MCF 10A (cell line): ENCODE measurements at regions not wholly inside any gene's neighbourhood (a gene's known extent, or its start where the extent isn't known, plus 50 kb on each side); places are given as distances from the start of the nearest gene placed in this dataset.

ENCODE experiments used
- BruUV-seq: library from RNA; stranded (reverse); fragments of 400-500 nt; replicated peaks from 2 replicates; lab custom pipeline; 2021; lab: Mats Ljungman, UMichigan
- CTCF ChIA-PET: fragments of 300-600 bp; sonication (Branson Sonifier 250); formaldehyde crosslinking; extraction: SDS; loops from one replicate; lab custom pipeline; 2021; ENCODE audit warnings: antibody characterized with exemption, inconsistent platforms; lab: Yijun Ruan, JAX
- POLR2A ChIA-PET: fragments of 300-600, 350-650 bp; sonication (Branson Sonifier 250); formaldehyde crosslinking; extraction: SDS; loops from one replicate; lab custom pipeline; 2020; ENCODE audit warnings: antibody characterized with exemption, inconsistent platforms; lab: Yijun Ruan, JAX
- DNase-seq: peaks from one replicate; pipeline ENCODE4 v3.0.0-alpha.2; 2018; ENCODE audit not compliant: unreplicated experiment
- H3K27ac Mint-ChIP-seq: one replicate; pipeline ENCODE4 v1.8.0; 2022; ENCODE audit warnings: mild to moderate bottlenecking, low read depth, mixed read lengths; ENCODE audit not compliant: unreplicated experiment
- H3K27me3 Mint-ChIP-seq: one replicate; pipeline ENCODE4 v1.8.0; 2022; ENCODE audit warnings: mixed read lengths; ENCODE audit not compliant: insufficient read depth, unreplicated experiment
- H3K36me3 Mint-ChIP-seq: one replicate; pipeline ENCODE4 v1.8.0; 2022; ENCODE audit warnings: mild to moderate bottlenecking, moderate library complexity, mixed read lengths; ENCODE audit not compliant: insufficient read depth, unreplicated experiment
- H3K4me1 Mint-ChIP-seq: one replicate; pipeline ENCODE4 v1.8.0; 2022; ENCODE audit warnings: mixed read lengths; ENCODE audit not compliant: insufficient read depth, unreplicated experiment
- H3K4me3 Mint-ChIP-seq: one replicate; pipeline ENCODE4 v1.8.0; 2022; ENCODE audit warnings: mild to moderate bottlenecking, moderate library complexity, mixed read lengths; ENCODE audit not compliant: unreplicated experiment
- H3K9me3 Mint-ChIP-seq: one replicate; pipeline ENCODE4 v1.8.0; 2022; ENCODE audit warnings: mixed read lengths; ENCODE audit not compliant: unreplicated experiment
- CTCF ChIP-seq: fragments of 200-600 bp; IDR thresholded peaks from one replicate; pipeline ENCODE4 v1.8.0; 2022; ENCODE audit warnings: antibody characterized with exemption, mild to moderate bottlenecking; ENCODE audit not compliant: unreplicated experiment
- intact Hi-C: fragments of 100-400 bp; cut with micrococcal nuclease; formaldehyde crosslinking; loops from 2 replicates; pipeline ENCODE4 v1.14.1; 2022

GRCh38 chr15:31251165-31251564 lies 75.5 kb upstream of the KLF13 start:
- Mint-ChIP-seq H3K36me3 (no peaks in the 10 kb centered on the region), H3K27me3 (no peaks in the 10 kb centered on the region), H3K27ac (no peak overlapping the region), H3K4me3 (no peak overlapping the region), H3K4me1 (peaks cover 12% of the 10 kb centered on the region), H3K9me3 (no peaks in the 10 kb centered on the region)
- intact Hi-C loops = no loop called here
- TF ChIP-seq CTCF = no peak
- ChIA-PET CTCF (no interaction called here), POLR2A (interaction anchor here (0.8 kb wide), 1 partner anchor 17 kb away, joined by 3 read pairs; no protein-coding TSS in a partner anchor)
- no TSS peak for BruUV-seq
- no peak for DNase-seq

GRCh38 chr15:31252171-31252785 lies 74.4 kb upstream of the KLF13 start:
- H3K27ac Mint-ChIP-seq = no peak overlapping the region
- no peak for TF ChIP-seq CTCF
- no peaks in the 10 kb centered on the region for H3K9me3 Mint-ChIP-seq
- CTCF ChIA-PET = interaction anchor here (0.6 to 1.4 kb wide), 4 partner anchors 15 to 261 kb away, joined by 3 to 10 read pairs (median 4); partner anchors contain the start of gene MTMR10
- no peaks in the 10 kb centered on the region for H3K36me3 Mint-ChIP-seq
- POLR2A ChIA-PET = interaction anchor here (0.6 to 1.1 kb wide), 3 partner anchors 11 to 35 kb away, joined by 3 to 5 read pairs (median 4); no protein-coding TSS in a partner anchor
- H3K27me3 Mint-ChIP-seq = no peaks in the 10 kb centered on the region
- H3K4me3 Mint-ChIP-seq = no peak overlapping the region
- intact Hi-C loops = no loop called here
- no TSS peak for BruUV-seq
- DNase-seq = no peak
- peaks cover 12% of the 10 kb centered on the region for H3K4me1 Mint-ChIP-seq

GRCh38 chr15:31254431-31255175 lies 72.0 kb upstream of the KLF13 start:
- ChIA-PET POLR2A (interaction anchor here (0.7 to 1.4 kb wide), 3 partner anchors 9 to 113 kb away, joined by 3 to 6 read pairs (median 6); no protein-coding TSS in a partner anchor), CTCF (interaction anchor here (0.9 kb wide), 1 partner anchor 17 kb away, joined by 3 read pairs; no protein-coding TSS in a partner anchor)
- H3K9me3 Mint-ChIP-seq = peaks cover 8% of the 10 kb centered on the region
- TF ChIP-seq CTCF = no peak
- H3K36me3 Mint-ChIP-seq = peaks cover 7% of the 10 kb centered on the region
- H3K27ac Mint-ChIP-seq = peak overlapping the region; percentile 74
- no TSS peak for BruUV-seq
- DNase-seq = peak; percentile 57
- intact Hi-C loops = no loop called here
- H3K27me3 Mint-ChIP-seq = no peaks in the 10 kb centered on the region
- peaks cover 12% of the 10 kb centered on the region for H3K4me1 Mint-ChIP-seq
- H3K4me3 Mint-ChIP-seq = peak overlapping the region; percentile 28

GRCh38 chr15:31255176-31255510 lies 71.5 kb upstream of the KLF13 start:
- no peak for DNase-seq
- no peak for TF ChIP-seq CTCF
- no peak overlapping the region for H3K4me3 Mint-ChIP-seq
- no peaks in the 10 kb centered on the region for H3K27me3 Mint-ChIP-seq
- intact Hi-C loops = no loop called here
- H3K9me3 Mint-ChIP-seq = peaks cover 8% of the 10 kb centered on the region
- H3K36me3 Mint-ChIP-seq = peaks cover 7% of the 10 kb centered on the region
- peak overlapping the region; percentile 74 for H3K27ac Mint-ChIP-seq
- H3K4me1 Mint-ChIP-seq = peaks cover 12% of the 10 kb centered on the region
- no TSS peak for BruUV-seq
- POLR2A ChIA-PET = interaction anchor here (0.7 to 1.4 kb wide), 2 partner anchors 18 to 113 kb away, joined by 3 to 6 read pairs; no protein-coding TSS in a partner anchor
- CTCF ChIA-PET = no interaction called here
